ENCODE measurements at regions not wholly inside any gene's neighbourhood (a gene's known extent, or its start where the extent isn't known, plus 50 kb on each side); places are given as distances from the start of the nearest gene placed in this dataset.
"Not testable (repeated sequence)": the region's sequence is repeated elsewhere in the genome, so short reads cannot be mapped to it uniquely, and the experiment has no call there.

DNA sequence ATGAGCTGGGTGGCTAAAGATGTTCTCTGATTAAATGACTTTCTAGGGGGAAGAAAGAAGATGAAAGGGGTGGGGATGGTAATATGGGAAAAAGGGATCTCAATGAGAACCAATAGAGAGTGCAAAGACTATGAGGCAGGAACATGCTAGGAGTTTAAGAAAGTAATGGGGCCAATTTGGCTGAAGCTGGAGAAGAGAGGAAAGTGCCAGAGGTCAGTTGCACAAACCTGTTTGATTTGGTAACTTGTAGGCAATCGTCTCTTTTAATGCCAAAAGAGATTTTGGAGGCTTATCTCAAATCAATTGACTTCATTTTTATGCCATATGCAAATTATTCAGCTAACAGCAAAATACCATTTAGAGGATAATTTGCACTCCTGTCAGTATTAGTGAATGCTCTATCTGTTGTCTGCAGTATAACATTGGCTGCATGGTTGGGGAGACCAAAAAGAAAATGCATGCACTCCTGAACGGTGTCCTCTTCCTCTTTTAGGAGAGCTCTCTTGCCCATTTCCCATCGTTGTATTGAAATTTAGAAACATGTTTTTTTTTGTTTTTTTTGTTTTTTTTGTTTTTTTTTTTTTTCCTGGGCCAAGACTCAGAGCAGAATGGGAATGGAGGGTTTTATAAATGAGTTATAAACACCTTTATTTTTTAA is 193.9 kb downstream of the BTBD3 start:
- Mint-ChIP-seq H3K4me3 (no peak overlapping the region), H3K4me1 (no peaks in the 10 kb centered on the region), H3K36me3 (no peaks in the 10 kb centered on the region), H3K27ac (no peak overlapping the region), H3K9me3 (peaks cover 13% of the 10 kb centered on the region)
- no peak for DNase-seq (ENCODE audit: low spot score in 2 of 2)
- no peak for ATAC-seq

DNA sequence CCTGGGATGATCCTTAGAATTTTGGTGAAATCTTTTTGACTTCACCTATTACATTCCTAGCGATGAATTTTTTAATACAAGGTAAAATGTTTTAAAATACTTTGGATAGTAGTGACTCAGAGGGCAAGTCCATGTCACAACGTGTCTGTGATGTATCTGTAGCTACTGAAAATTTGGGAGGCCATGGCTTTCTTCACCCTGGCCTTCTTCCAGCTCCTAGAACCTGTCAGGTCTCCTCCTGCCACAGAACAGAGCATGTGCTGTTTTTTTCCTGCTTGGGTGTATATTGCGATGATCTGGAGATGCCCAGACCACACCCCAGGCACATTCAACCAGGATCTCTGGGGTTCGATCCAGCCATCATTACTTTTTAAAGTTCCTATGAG is 194.4 kb downstream of the BTBD3 start:
- DNase-seq (ENCODE audit: low spot score in 2 of 2) (no peak), ATAC-seq (no peak)
- H3K9me3 Mint-ChIP-seq: peaks cover 11% of the 10 kb centered on the region
- no peaks in the 10 kb centered on the region for H3K36me3 Mint-ChIP-seq
- no peaks in the 10 kb centered on the region for H3K4me1 Mint-ChIP-seq
- no peak overlapping the region for H3K27ac Mint-ChIP-seq
- H3K4me3 Mint-ChIP-seq: no peak overlapping the region

DNA sequence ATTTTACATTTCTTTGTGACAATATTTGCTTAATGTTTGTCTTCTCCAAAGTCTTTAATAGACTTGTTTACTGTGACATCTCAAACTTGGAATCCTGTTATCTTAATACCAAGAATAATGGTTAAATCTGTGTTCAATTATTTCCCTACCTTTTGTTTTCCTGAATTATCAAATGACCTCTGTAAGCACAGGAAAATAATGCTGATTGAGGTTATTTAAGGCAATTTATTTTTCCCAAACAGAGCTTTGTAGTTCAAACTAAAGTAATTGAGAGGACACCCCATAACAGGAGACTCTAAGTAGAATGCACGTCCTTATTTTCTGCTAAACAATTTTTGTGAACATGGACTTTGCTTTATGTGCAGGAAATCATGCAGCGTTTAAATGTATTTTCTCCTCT is 195.0 kb downstream of the BTBD3 start:
- H3K4me3 Mint-ChIP-seq: no peak overlapping the region
- no peak for ATAC-seq
- DNase-seq (ENCODE audit: low spot score in 2 of 2): no peak
- H3K36me3 Mint-ChIP-seq: no peaks in the 10 kb centered on the region
- no peak overlapping the region for H3K27ac Mint-ChIP-seq
- no peaks in the 10 kb centered on the region for H3K4me1 Mint-ChIP-seq
- peaks cover 8% of the 10 kb centered on the region for H3K9me3 Mint-ChIP-seq

DNA sequence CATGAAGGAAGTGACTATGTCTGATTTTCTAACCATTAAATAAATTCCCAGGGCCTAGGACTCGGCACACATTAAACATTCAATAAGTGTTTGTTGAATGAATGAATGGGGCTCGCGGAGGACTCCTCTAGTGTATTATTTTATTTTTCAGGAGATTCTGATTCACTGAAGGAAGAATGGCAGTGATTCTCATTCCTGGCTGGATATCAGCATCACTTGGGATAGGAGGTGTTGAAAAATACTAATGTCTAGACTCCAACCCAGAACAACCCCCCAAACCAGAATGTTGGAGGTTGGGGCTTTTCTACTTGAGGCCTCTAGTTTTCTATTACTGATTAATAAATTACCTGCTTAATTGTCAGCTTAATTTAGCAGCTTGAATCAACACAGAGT is 195.4 kb downstream of the BTBD3 start:
- H3K27ac Mint-ChIP-seq: no peak overlapping the region
- peaks cover 8% of the 10 kb centered on the region for H3K9me3 Mint-ChIP-seq
- ATAC-seq: no peak
- no peak overlapping the region for H3K4me3 Mint-ChIP-seq
- DNase-seq (ENCODE audit: low spot score in 2 of 2): no peak
- H3K36me3 Mint-ChIP-seq: no peaks in the 10 kb centered on the region
- H3K4me1 Mint-ChIP-seq: no peaks in the 10 kb centered on the region

DNA sequence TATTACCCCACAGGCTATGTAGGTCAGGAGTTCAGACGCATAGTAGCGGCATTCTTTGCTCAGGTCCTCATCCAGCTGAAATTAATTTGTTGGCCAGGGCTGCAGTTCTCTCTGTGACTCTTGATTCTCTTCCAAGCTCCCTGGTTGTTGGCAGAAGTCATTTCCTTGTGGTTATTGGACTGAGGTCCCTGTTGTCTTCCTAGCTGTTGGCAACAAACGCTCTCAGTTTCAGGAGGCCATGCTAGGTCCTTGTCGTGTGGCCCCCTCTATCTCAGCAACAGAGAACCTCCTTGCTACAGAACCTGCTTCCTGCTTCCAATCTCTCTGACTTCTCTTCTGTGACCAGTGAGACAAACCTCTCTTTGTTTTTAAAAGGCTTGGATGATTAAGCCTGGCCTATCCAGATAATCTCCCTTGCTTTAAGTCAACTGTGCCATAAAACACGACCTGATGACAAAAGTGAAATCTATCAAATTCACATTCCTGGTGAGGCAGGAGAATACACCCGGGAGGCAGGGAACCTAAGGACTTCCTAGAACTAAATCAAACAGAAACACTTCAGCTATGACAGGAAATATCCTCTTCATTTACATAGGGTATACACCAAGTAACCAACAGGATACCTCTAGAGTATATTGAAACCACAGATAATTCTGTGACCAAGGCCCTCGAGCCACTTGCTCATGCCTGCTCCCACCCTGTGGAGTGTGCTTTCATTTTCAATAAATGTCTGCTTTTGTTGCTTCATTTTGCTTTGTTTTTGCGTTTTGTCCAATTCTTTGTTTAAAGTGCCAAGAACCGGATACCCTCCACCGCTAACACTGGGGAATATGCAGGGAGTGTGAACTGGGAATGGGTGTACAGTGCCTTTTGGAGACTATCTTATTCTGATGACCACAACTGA is 196.0 kb downstream of the BTBD3 start:
- ATAC-seq (no peak), DNase-seq (ENCODE audit: low spot score in 2 of 2) (no peak)
- no peak overlapping the region for H3K4me3 Mint-ChIP-seq

DNA sequence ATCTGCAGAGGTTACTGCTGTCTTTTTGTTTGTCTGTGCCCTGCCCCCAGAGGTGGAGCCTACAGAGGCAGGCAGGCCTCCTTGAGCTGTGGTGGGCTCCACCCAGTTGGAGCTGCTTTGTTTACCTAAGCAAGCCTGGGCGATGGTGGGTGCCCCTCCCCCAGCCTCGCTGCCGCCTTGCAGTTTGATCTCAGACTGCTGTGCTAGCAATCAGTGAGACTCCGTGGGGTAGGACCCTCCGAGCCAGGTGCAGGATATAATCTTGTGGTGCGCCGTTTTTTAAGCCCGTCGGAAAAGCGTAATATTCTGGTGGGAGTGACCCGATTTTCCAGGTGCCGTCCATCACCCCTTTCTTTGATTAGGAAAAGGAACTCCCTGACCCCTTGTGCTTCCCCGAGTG is 211.4 kb downstream of the BTBD3 start:
- not testable (repeated sequence) for H3K4me3 Mint-ChIP-seq; H3K4me1 Mint-ChIP-seq; H3K9me3 Mint-ChIP-seq; ATAC-seq; H3K27ac Mint-ChIP-seq; H3K36me3 Mint-ChIP-seq; DNase-seq (ENCODE audit: low spot score in 2 of 2)

More for the DNA sequence above, 196.0 kb downstream of the BTBD3 start:
- Mint-ChIP-seq H3K27ac (no peak overlapping the region), H3K9me3 (peaks cover 8% of the 10 kb centered on the region), H3K36me3 (no peaks in the 10 kb centered on the region), H3K4me1 (no peaks in the 10 kb centered on the region)

DNA sequence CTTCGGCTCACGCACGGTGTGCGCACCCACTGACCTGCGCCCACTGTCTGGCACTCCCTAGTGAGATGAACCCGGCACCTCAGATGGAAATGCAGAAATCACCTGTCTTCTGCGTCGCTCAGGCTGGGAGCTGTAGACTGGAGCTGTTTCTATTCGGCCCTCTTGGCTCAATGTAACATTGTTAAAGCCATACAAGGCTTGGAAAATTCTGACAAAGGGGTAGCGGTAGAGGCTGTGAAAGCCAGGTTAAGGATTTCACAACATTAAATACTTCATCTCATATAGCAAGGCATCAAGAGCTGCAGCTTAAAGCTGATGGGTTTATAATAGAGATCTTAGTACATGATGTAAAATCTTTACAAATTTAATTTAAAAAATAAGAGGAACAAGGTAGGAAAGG is 211.8 kb downstream of the BTBD3 start:
- not testable (repeated sequence) for H3K9me3 Mint-ChIP-seq; H3K27ac Mint-ChIP-seq; ATAC-seq; DNase-seq (ENCODE audit: low spot score in 2 of 2); H3K4me1 Mint-ChIP-seq; H3K4me3 Mint-ChIP-seq; H3K36me3 Mint-ChIP-seq

DNA sequence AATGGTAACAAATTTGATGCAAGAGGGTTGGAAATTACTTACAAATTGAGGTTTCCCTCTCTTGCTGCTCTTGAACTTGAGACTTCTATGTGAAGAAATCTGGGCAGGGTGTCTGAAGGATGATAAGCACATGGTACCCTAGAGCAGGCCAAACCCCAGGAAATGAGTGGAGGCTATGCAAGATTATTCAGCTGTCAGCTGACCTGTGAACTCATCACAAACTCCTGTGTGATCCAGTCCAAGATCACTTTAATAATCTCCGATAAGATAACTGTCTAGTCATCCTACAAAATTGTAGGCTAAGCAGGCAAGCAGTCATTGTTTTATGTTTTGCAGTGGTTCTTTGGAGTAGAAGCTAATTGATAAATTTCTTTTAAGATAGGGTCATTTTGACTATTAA is 213.1 kb downstream of the BTBD3 start:
- Mint-ChIP-seq H3K4me1 (no peaks in the 10 kb centered on the region), H3K4me3 (no peak overlapping the region), H3K9me3 (peaks cover 7% of the 10 kb centered on the region), H3K36me3 (no peaks in the 10 kb centered on the region), H3K27ac (no peak overlapping the region)
- no peak for ATAC-seq
- DNase-seq (ENCODE audit: low spot score in 2 of 2): no peak

DNA sequence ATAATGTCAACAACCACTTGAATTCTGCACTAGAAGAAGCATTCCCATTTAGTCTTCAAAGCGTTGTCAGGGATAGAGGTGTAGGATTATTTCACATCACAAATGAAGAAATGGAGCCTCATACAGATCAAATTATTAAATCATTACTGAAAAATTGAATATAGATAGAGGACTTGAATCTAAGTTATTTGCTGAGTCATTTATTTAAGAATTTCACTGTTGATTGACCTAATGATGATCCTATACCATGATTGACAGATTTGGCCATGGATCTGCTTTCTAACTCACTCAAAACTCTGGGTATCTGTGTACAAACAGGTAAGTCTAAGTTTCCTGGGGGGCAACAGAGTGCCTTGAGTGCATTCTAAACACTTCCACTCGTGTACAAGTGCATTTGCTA is 215.9 kb downstream of the BTBD3 start:
- Mint-ChIP-seq H3K36me3 (no peaks in the 10 kb centered on the region), H3K9me3 (peaks cover 17% of the 10 kb centered on the region), H3K4me1 (no peaks in the 10 kb centered on the region), H3K27ac (no peak overlapping the region), H3K4me3 (no peak overlapping the region)
- DNase-seq (ENCODE audit: low spot score in 2 of 2): no peak
- no peak for ATAC-seq

DNA sequence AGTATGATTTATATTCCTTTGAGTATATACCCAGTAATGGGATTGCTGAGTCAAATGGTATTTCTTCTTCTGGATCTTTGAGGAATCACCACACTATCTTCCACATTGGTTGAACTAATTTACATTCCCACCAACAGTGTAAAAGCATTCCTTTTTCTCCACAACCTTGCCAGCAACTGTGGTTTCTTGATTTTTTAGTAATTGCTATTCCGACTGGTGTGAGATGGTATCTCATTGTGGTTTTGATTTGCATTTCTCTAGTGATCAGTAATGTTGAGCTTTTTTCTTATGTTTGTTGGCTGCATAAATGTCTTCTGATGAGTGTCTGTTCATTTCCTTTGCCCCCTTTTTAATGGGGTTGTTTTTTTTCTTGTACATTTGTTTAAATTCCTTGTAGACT is 228.3 kb downstream of the BTBD3 start:
- H3K9me3 Mint-ChIP-seq: peaks cover 27% of the 10 kb centered on the region
- not testable (repeated sequence) for ATAC-seq, H3K27ac Mint-ChIP-seq

DNA sequence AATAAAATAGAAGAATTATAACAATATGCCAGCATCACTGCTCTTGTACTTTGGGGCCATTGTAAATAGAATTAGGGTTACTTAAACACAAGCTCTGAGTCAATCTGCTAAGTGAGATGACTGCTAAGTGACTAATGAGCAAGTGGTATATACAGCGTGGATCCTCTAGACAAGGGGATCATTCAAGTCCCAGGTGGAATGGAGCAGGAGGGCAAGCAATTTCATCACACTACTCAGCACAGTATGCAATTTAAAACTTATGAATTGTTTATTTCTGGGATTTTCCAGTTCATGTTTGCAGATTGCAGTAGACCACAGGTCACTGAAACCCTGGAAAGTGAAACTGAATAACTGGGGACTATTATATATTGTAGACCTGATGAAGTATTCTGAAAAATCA is 235.3 kb downstream of the BTBD3 start:
- Mint-ChIP-seq H3K9me3 (peaks cover 22% of the 10 kb centered on the region), H3K36me3 (no peaks in the 10 kb centered on the region), H3K4me3 (no peak overlapping the region), H3K27ac (no peak overlapping the region), H3K4me1 (no peaks in the 10 kb centered on the region)
- no peak for ATAC-seq
- no peak for DNase-seq (ENCODE audit: low spot score in 2 of 2)

More for the DNA sequence above, 228.3 kb downstream of the BTBD3 start:
- not testable (repeated sequence) for H3K4me3 Mint-ChIP-seq; H3K4me1 Mint-ChIP-seq; DNase-seq (ENCODE audit: low spot score in 2 of 2); H3K36me3 Mint-ChIP-seq

DNA sequence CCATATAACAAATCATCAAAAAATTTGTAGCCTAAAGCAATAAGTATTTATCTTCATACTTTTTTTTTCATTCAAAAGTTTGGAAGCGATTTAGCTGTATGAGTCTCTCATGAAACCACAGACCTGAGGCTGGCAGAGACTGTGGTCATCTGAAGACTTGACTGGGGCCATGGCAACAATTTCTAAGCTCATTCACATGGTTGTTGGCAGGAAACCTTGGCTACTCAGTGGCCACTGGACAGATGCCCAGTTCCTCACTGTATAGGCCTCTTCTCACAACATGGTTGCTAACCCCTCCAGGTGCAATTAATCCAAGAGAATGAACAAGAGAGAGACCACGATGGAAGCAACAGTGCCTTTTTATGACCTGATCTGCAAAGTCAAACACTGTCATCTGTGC is 235.9 kb downstream of the BTBD3 start:
- ATAC-seq (no peak), DNase-seq (ENCODE audit: low spot score in 2 of 2) (no peak)
- H3K4me3 Mint-ChIP-seq: no peak overlapping the region
- peaks cover 19% of the 10 kb centered on the region for H3K9me3 Mint-ChIP-seq
- no peak overlapping the region for H3K27ac Mint-ChIP-seq
- no peaks in the 10 kb centered on the region for H3K36me3 Mint-ChIP-seq
- no peaks in the 10 kb centered on the region for H3K4me1 Mint-ChIP-seq

DNA sequence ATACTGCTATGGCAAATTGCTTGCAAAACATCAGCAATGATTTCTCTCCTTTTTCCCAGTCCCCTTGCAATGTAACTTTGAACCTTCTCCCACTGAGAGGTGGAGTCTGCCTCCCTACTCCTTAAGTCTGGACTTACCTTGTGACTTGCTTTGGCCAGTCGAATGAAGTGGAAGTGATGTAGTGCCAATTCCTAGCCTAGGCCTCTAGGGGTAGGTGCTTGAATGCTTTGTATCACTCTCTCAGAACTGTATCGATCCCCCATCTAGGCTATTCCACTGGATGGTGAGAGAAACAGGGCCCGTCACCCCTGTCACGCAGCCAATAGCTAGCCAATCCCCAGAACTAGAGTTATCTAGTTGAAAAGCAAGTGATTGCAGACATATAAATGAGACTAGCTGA is 238.6 kb downstream of the BTBD3 start:
- H3K4me1 Mint-ChIP-seq: no peaks in the 10 kb centered on the region
- H3K36me3 Mint-ChIP-seq: no peaks in the 10 kb centered on the region
- H3K27ac Mint-ChIP-seq: no peak overlapping the region
- ATAC-seq (no peak), DNase-seq (ENCODE audit: low spot score in 2 of 2) (no peak)
- H3K4me3 Mint-ChIP-seq: no peak overlapping the region
- H3K9me3 Mint-ChIP-seq: peaks cover 17% of the 10 kb centered on the region

DNA sequence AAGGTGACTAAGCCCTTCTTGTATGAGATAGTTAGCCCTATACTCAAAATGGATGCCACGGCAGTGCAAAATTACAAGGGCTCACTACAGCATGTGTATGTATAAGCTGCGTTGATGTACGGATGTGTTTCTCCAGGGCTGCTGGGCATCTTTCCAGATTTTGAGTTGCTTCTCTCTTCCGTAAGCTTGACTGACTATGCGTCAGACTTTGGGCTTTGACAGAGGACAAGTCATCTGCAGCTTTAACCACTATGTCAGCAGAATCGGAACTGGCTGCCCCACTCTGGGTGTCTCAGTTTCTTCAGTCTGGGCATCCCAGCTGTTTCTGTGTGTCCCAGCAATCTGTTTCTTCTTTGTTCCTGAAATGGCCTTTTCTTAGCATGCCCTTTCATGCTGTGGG is 241.6 kb downstream of the BTBD3 start:
- H3K27ac Mint-ChIP-seq: no peak overlapping the region
- peaks cover 22% of the 10 kb centered on the region for H3K9me3 Mint-ChIP-seq
- H3K4me1 Mint-ChIP-seq: no peaks in the 10 kb centered on the region
- H3K36me3 Mint-ChIP-seq: no peaks in the 10 kb centered on the region
- DNase-seq (ENCODE audit: low spot score in 2 of 2) (no peak), ATAC-seq (no peak)
- no peak overlapping the region for H3K4me3 Mint-ChIP-seq

DNA sequence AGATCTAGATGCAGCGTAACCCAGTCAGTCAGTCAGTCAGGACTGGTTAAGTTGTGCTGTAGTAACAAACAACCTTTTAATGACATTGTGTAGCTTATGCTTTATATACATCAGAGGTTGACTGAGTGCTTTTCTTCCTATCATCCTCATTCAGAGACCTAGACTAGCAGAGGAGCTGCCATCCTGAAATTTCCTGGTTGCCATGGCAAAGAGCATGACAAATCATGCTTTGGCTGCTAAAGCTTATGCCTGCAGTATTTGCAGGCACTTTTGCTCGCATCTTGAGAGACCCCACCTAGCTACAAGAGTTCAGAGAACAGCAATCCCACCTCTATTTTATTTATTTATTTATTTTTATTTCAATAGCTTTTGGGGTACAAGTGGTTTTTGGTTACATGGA is 244.0 kb downstream of the BTBD3 start:
- no peaks in the 10 kb centered on the region for H3K36me3 Mint-ChIP-seq
- DNase-seq (ENCODE audit: low spot score in 2 of 2) (no peak), ATAC-seq (no peak)
- peaks cover 24% of the 10 kb centered on the region for H3K9me3 Mint-ChIP-seq
- no peak overlapping the region for H3K4me3 Mint-ChIP-seq
- no peaks in the 10 kb centered on the region for H3K4me1 Mint-ChIP-seq
- no peak overlapping the region for H3K27ac Mint-ChIP-seq

DNA sequence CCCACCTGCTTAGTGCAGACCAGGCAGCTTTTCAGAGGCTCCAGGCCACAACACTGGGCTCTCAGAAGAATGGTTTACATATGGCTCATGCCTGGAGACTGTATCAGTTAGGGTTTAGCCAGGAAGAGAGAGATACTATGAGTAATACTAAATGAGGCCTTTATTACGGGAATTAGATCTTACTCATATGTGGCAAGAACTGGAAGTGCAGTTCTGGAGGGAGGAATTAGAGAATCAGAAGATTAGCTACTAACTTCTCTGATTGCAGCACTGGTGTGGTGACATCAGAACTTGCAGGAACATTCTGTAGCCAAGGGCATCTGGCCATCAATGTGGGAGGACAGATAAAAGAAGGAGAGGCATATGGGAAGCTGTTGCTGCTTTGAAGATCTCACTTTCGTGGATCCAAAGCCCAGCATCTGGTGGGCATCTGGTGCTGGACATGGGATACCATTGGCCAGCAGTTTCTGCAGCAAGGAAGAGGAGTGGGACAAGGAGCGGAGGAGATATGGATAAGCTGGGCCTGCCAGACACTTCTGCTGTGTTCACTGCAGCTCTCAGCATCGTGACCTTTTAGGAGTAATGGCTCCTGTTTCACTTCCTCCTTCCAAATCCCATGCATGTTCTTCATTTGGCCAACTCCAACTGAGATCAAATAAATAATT is 248.5 kb downstream of the BTBD3 start:
- no peak overlapping the region for H3K4me3 Mint-ChIP-seq
- no peak for ATAC-seq

More for the DNA sequence above, 248.5 kb downstream of the BTBD3 start:
- DNase-seq (ENCODE audit: low spot score in 2 of 2): no peak
- no peaks in the 10 kb centered on the region for H3K4me1 Mint-ChIP-seq
- H3K36me3 Mint-ChIP-seq: no peaks in the 10 kb centered on the region
- H3K27ac Mint-ChIP-seq: no peak overlapping the region
- H3K9me3 Mint-ChIP-seq: peaks cover 20% of the 10 kb centered on the region

Data from stimulated activated effector memory CD8-positive, alpha-beta T cell treated with anti-CD3 and anti-CD28 coated beads, Interleukin-12 subunit alpha, Interleukin-12 subunit beta, amount 100 ng/mL, for 72 hours (primary cell).